Fibroblast of lung (primary cell): ENCODE measurements at regions not wholly inside any gene's neighbourhood (a gene's known extent, or its start where the extent isn't known, plus 50 kb on each side); places are given as distances from the start of the nearest gene placed in this dataset.

Experiments used
- DNase-seq, 2 donors: peaks; one replicate each; pipeline versions ENCODE4 v3.0.0 to v3.0.0-alpha.2; 2010; ENCODE audit warnings: low read depth in 2 of 2
- H2AFZ ChIP-seq: 2 replicates; pipeline ENCODE4 v1.5.1; 2012; ENCODE audit warnings: low read length, control low read depth, inconsistent platforms
- H3K27ac ChIP-seq: 2 replicates; pipeline ENCODE4 v1.5.1; 2011; ENCODE audit warnings: low read length, control low read depth; ENCODE audit not compliant: insufficient read depth
- H3K27me3 ChIP-seq: 2 replicates; pipeline ENCODE4 v1.5.1; 2011; ENCODE audit warnings: mild to moderate bottlenecking, low read length; ENCODE audit not compliant: control insufficient read depth, insufficient read depth
- H3K36me3 ChIP-seq: 2 replicates; pipeline ENCODE4 v1.5.1; 2011; ENCODE audit warnings: low read length; ENCODE audit not compliant: control insufficient read depth, insufficient read depth
- H3K4me1 ChIP-seq: 2 replicates; pipeline ENCODE4 v1.5.1; 2011; ENCODE audit warnings: low read length; ENCODE audit not compliant: control insufficient read depth, insufficient read depth; ENCODE audit errors: extremely low read depth
- H3K4me2 ChIP-seq: 2 replicates; pipeline ENCODE4 v1.5.1; 2011; ENCODE audit warnings: low read length, control low read depth; ENCODE audit not compliant: insufficient read depth; ENCODE audit errors: extremely low read depth
- H3K4me3 ChIP-seq, 4 experiments: fragments of 200-600 bp in 1 of 4; sonication (generic) in 1 of 4; replicated peaks in 1 of 4; 2 replicates each; pipeline ENCODE4 v1.5.1; 2011 to 2016; ENCODE audit warnings: low read length in 4 of 4, low read depth in 3 of 4, mild to moderate bottlenecking in 3 of 4, control low read depth in 2 of 4, inconsistent platforms in 1 of 4, mixed read lengths in 1 of 4; ENCODE audit not compliant: insufficient read depth in 1 of 4; ENCODE audit errors: control extremely low read depth in 1 of 4
- H3K79me2 ChIP-seq: 2 replicates; pipeline ENCODE4 v1.5.1; 2012; ENCODE audit warnings: mild to moderate bottlenecking, low read length, inconsistent platforms; ENCODE audit not compliant: control insufficient read depth, insufficient read depth
- H3K9ac ChIP-seq: 2 replicates; pipeline ENCODE4 v1.5.1; 2011; ENCODE audit warnings: mild to moderate bottlenecking, low read length, control low read depth; ENCODE audit not compliant: insufficient read depth
- H3K9me3 ChIP-seq: 2 replicates; pipeline ENCODE4 v1.5.1; 2012; ENCODE audit warnings: low read depth, low read length; ENCODE audit not compliant: control insufficient read depth, insufficient read depth
- H4K20me1 ChIP-seq: 2 replicates; pipeline ENCODE4 v1.5.1; 2011; ENCODE audit warnings: low read length; ENCODE audit not compliant: control insufficient read depth, insufficient read depth; ENCODE audit errors: extremely low read depth
- EZH2 ChIP-seq: IDR thresholded peaks from 2 replicates; pipeline ENCODE4 v1.5.1; 2012; ENCODE audit warnings: low read length, control low read depth, mild to moderate bottlenecking; ENCODE audit errors: missing control alignments
- TF ChIP-seq, protein P1 (sequence below), 2 donors: IDR thresholded peaks in 1 of 2; conservative IDR thresholded peaks in 1 of 2; 1 replicate in 1 of 2; 2 replicates in 1 of 2; pipeline ENCODE4 v1.5.1; 2011 to 2012; ENCODE audit warnings: low read length in 2 of 2, control low read depth in 1 of 2, inconsistent platforms in 1 of 2, low read depth in 1 of 2, mild to moderate bottlenecking in 1 of 2

DNA sequence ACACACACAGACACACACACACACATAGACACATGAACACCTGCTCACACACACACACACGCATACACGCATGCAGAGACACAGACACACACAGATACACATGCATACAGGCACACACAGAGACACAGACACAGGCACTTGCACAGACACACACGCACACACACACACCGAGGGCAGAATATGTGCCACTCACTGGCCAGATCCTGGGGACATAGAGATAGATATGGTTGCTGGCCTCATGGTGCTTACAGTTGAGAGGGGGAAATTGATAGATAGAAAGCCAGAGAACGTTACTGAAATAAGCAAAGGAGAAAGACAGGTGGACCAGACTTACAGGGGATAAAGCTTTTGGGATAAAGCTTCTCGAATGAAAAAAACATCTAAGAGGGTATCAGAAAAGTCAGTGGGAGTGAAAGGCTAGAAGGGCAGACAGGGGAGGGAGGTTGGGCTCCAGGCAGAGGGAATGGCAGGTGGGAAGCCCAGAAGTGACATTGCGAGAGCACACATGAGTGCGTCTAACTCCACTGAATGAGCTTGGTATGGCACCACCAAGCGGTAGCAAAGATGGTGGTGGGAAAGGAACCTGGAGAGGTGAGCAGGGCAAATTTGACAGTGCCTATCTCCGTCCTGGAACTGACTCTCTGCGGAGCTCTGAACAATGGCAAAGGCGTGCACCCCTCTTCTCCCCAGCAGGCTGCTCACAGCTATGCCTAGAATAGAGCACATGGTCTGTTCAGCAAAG, 390.1 kb upstream of the TRIB2 start:
- no peak for DNase-seq
- Histone ChIP-seq H3K4me2 (no peak overlapping the region), H2AFZ (no peak overlapping the region), H3K4me1 (peaks cover 5% of the 10 kb centered on the region), H3K27me3 (no peaks in the 10 kb centered on the region), H3K79me2 (no peaks in the 10 kb centered on the region), H3K4me3 (no peak overlapping the region), H3K27ac (no peak overlapping the region), H3K9me3 (no peaks in the 10 kb centered on the region), H3K36me3 (no peaks in the 10 kb centered on the region), H4K20me1 (no peaks in the 10 kb centered on the region), H3K9ac (no peak overlapping the region)
- no peak for TF ChIP-seq EZH2
- TF ChIP-seq, protein P1, sequence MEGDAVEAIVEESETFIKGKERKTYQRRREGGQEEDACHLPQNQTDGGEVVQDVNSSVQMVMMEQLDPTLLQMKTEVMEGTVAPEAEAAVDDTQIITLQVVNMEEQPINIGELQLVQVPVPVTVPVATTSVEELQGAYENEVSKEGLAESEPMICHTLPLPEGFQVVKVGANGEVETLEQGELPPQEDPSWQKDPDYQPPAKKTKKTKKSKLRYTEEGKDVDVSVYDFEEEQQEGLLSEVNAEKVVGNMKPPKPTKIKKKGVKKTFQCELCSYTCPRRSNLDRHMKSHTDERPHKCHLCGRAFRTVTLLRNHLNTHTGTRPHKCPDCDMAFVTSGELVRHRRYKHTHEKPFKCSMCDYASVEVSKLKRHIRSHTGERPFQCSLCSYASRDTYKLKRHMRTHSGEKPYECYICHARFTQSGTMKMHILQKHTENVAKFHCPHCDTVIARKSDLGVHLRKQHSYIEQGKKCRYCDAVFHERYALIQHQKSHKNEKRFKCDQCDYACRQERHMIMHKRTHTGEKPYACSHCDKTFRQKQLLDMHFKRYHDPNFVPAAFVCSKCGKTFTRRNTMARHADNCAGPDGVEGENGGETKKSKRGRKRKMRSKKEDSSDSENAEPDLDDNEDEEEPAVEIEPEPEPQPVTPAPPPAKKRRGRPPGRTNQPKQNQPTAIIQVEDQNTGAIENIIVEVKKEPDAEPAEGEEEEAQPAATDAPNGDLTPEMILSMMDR (conservative IDR thresholded peaks at IDR 0.05 in 1 of 2, IDR thresholded peaks at IDR 0.05 in 1 of 2; ENCODE audit: low read depth in 1 of 2, low read length in 2 of 2): peak in 1 of 2 donors; percentile 8

DNA sequence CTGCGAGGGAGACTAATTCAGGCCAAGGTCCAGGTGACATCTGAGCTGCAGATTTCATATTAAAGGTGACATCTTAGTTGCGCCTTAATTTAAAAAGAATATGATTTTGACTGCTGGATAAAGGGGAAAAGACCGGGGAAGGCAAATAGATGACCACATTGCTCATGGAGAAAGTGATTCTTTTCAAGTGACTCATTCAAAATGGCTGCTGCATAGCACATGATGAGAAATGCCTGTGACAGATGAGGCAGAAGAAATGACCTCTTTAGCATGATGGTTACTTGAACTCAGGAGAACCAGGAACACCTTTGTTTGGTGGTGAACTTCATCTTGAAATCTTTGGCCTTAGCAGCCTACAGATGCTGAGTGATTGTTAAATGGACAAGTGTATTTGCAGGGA, 385.8 kb upstream of the TRIB2 start:
- Histone ChIP-seq H3K9me3 (no peaks in the 10 kb centered on the region), H3K79me2 (no peaks in the 10 kb centered on the region), H4K20me1 (no peaks in the 10 kb centered on the region), H3K9ac (no peak overlapping the region), H3K27ac (no peak overlapping the region), H3K4me3 (no peak overlapping the region), H3K36me3 (no peaks in the 10 kb centered on the region), H3K27me3 (no peaks in the 10 kb centered on the region), H2AFZ (no peak overlapping the region), H3K4me1 (no peaks in the 10 kb centered on the region), H3K4me2 (no peak overlapping the region)
- DNase-seq: peak; percentile 58 to 82
- TF ChIP-seq, protein P1 (conservative IDR thresholded peaks at IDR 0.05 in 1 of 2, IDR thresholded peaks at IDR 0.05 in 1 of 2; ENCODE audit: low read depth in 1 of 2, low read length in 2 of 2): no peak
- TF ChIP-seq EZH2: no peak

DNA sequence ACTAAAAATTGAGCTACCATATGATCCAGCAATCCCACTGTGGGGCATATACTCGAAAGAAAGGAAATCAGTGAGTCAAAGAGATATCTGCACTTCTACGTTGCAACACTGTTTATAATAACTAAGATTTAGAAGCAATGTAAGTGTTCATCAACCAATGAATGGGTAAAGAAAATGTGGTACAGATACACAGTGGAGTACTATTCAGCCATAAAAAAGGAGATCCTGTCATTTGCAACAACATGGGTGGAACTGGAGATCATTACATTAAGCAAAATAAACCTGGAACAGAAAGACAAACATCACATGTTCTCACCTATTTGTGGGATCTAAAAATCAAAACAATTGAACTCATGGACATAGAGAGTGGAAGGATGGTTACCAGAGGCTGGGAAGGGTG, 385.0 kb upstream of the TRIB2 start:
- no peak for DNase-seq
- no peaks in the 10 kb centered on the region for H3K27me3 ChIP-seq
- H3K27ac ChIP-seq: no peak overlapping the region
- H3K4me3 ChIP-seq: no peak overlapping the region
- no peaks in the 10 kb centered on the region for H3K4me1 ChIP-seq
- no peak overlapping the region for H3K4me2 ChIP-seq
- no peaks in the 10 kb centered on the region for H4K20me1 ChIP-seq
- no peak overlapping the region for H2AFZ ChIP-seq
- TF ChIP-seq, protein P1 (conservative IDR thresholded peaks at IDR 0.05 in 1 of 2, IDR thresholded peaks at IDR 0.05 in 1 of 2; ENCODE audit: low read depth in 1 of 2, low read length in 2 of 2): no peak
- TF ChIP-seq EZH2: no peak
- no peaks in the 10 kb centered on the region for H3K36me3 ChIP-seq
- H3K9me3 ChIP-seq: no peaks in the 10 kb centered on the region
- no peak overlapping the region for H3K9ac ChIP-seq
- no peaks in the 10 kb centered on the region for H3K79me2 ChIP-seq
